AG04450 (cell line): ENCODE measurements at regions not wholly inside any gene's neighbourhood (a gene's known extent, or its start where the extent isn't known, plus 50 kb on each side); places are given as distances from the start of the nearest gene placed in this dataset.

Experiments used
- CTCF ChIA-PET: fragments of 300-600, 350-600 bp; formaldehyde crosslinking; extraction: SDS; loops from one replicate; lab custom pipeline; 2022; ENCODE audit warnings: antibody characterized with exemption, inconsistent platforms; lab: Charles Lee
- POLR2A ChIA-PET: fragments of 350-600 bp; formaldehyde crosslinking; extraction: SDS; loops from one replicate; lab custom pipeline; 2021; ENCODE audit warnings: antibody characterized with exemption, inconsistent platforms; lab: Yijun Ruan, JAX
- DNase-seq: peaks from one replicate; pipeline ENCODE4 v3.0.0-alpha.2; 2011; ENCODE audit warnings: low read depth, low spot score
- H3K27ac ChIP-seq: one replicate; pipeline ENCODE4 v1.5.1; 2012; ENCODE audit warnings: low read depth, low read length, control low read depth
- H3K27me3 ChIP-seq: one replicate; pipeline ENCODE4 v1.6.0; 2012; ENCODE audit warnings: low read length; ENCODE audit not compliant: control insufficient read depth, insufficient read depth
- H3K4me3 ChIP-seq: 2 replicates; pipeline ENCODE4 v1.5.1; 2011; ENCODE audit warnings: mild to moderate bottlenecking, low read depth, low read length, control low read depth
- H3K9me3 ChIP-seq: 2 replicates; pipeline ENCODE4 v1.5.1; 2012; ENCODE audit warnings: low read length; ENCODE audit not compliant: control insufficient read depth, insufficient read depth
- CTCF ChIP-seq: IDR thresholded peaks from 2 replicates; pipeline ENCODE4 v1.5.1; 2011; ENCODE audit warnings: low read depth, low read length, control low read depth, inconsistent platforms

GRCh38 chr12:63313139-63313538, 162.1 kb upstream of the AVPR1A start:
- TF ChIP-seq CTCF: no peak
- CTCF ChIA-PET: no interaction called here

GRCh38 chr12:63308671-63309070, 157.7 kb upstream of the AVPR1A start:
- Histone ChIP-seq H3K4me3 (no peak overlapping the region), H3K27me3 (no peaks in the 10 kb centered on the region), H3K9me3 (no peaks in the 10 kb centered on the region), H3K27ac (no peak overlapping the region)
- no peak for TF ChIP-seq CTCF
- ChIA-PET POLR2A (no interaction called here), CTCF (no interaction called here)
- no peak for DNase-seq

More at GRCh38 chr12:63313139-63313538, 162.1 kb upstream of the AVPR1A start:
- no peak for DNase-seq
- Histone ChIP-seq H3K27ac (no peak overlapping the region), H3K27me3 (no peaks in the 10 kb centered on the region), H3K9me3 (no peaks in the 10 kb centered on the region), H3K4me3 (no peak overlapping the region)
- POLR2A ChIA-PET: no interaction called here

- H3K27ac ChIP-seq: no peak overlapping the region
- CTCF ChIA-PET: no interaction called here
- POLR2A ChIA-PET: no interaction called here
- H3K27me3 ChIP-seq: no peaks in the 10 kb centered on the region
- H3K9me3 ChIP-seq: no peaks in the 10 kb centered on the region
- no peak overlapping the region for H3K4me3 ChIP-seq
- no peak for TF ChIP-seq CTCF
- DNase-seq: no peak
These were observed 156.8 kb upstream of the AVPR1A start for GRCh38 chr12:63307849-63308248.

- no peak for DNase-seq
These were observed 155.2 kb upstream of the AVPR1A start for GRCh38 chr12:63305901-63306875.

More at GRCh38 chr12:63305901-63306875, 155.2 kb upstream of the AVPR1A start:
- H3K9me3 ChIP-seq: no peaks in the 10 kb centered on the region
- CTCF ChIA-PET: no interaction called here
- H3K27me3 ChIP-seq: no peaks in the 10 kb centered on the region
- TF ChIP-seq CTCF: no peak
- H3K4me3 ChIP-seq: no peak overlapping the region
- POLR2A ChIA-PET: no interaction called here
- no peak overlapping the region for H3K27ac ChIP-seq
